Omental fat pad (tissue), 3 donors: ENCODE measurements at regions not wholly inside any gene's neighbourhood (a gene's known extent, or its start where the extent isn't known, plus 50 kb on each side); places are given as distances from the start of the nearest gene placed in this dataset.

Experiments
- ATAC-seq: fragments of 150-250 bp; one replicate; pipeline ENCODE4 v1.9.1; 2016; ENCODE audit warnings: mild to moderate bottlenecking, moderate library complexity; ENCODE audit not compliant: low FRiP score
- DNase-seq: peaks from one replicate; pipeline ENCODE4 v3.0.0-alpha.2; 2019; ENCODE audit warnings: low spot score
- TF ChIP-seq, protein P1 (sequence below), 3 donors: fragments of 450-650 bp; IDR thresholded peaks; one replicate each; pipeline ENCODE4 v1.5.1; 2016 to 2017; ENCODE audit warnings: antibody characterized with exemption in 3 of 3, mild to moderate bottlenecking in 3 of 3, moderate library complexity in 2 of 3

DNA sequence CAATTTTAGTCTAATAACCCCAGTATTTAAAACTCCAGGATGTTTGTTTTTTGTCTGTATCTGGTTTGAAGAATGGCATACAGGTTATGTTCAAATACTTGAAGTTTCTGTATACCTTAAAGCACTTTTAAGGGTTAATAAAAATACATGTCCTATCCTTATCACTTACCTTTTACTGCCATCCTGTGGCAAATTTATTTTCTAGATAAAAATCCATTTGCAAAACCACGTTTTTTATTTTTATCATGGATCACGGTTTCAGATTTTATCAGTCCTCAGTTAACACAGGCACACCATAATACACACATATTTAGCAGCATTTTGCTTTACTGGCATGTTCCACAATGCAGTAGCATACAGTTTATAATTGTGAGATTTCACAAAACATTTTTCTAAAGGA lies 113.3 kb upstream of the H2AZ1 start:
- ATAC-seq (no peak), DNase-seq (no peak)
- TF ChIP-seq, protein P1, sequence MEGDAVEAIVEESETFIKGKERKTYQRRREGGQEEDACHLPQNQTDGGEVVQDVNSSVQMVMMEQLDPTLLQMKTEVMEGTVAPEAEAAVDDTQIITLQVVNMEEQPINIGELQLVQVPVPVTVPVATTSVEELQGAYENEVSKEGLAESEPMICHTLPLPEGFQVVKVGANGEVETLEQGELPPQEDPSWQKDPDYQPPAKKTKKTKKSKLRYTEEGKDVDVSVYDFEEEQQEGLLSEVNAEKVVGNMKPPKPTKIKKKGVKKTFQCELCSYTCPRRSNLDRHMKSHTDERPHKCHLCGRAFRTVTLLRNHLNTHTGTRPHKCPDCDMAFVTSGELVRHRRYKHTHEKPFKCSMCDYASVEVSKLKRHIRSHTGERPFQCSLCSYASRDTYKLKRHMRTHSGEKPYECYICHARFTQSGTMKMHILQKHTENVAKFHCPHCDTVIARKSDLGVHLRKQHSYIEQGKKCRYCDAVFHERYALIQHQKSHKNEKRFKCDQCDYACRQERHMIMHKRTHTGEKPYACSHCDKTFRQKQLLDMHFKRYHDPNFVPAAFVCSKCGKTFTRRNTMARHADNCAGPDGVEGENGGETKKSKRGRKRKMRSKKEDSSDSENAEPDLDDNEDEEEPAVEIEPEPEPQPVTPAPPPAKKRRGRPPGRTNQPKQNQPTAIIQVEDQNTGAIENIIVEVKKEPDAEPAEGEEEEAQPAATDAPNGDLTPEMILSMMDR (IDR thresholded peaks at IDR 0.05), result no peak

DNA sequence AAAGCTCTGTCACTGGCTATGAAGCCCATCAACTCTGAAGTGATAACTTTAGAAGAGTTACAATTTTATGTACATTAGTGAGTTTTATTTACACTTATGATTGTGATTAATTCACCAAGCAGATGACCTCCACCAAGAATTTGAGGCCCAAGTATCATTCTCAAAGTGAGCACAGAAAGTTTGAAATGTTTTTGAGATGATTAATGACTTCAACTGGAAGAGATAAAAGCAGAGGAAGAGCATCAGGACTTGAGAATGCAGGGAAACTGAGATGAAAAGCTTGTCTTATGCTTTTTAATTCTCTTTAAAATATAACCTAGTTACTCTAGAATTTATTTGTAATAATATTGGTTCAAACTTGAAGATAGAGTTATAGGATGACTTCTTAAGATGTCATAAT lies 112.8 kb upstream of the H2AZ1 start:
- no peak for DNase-seq
- TF ChIP-seq, protein P1 (IDR thresholded peaks at IDR 0.05), result no peak

DNA sequence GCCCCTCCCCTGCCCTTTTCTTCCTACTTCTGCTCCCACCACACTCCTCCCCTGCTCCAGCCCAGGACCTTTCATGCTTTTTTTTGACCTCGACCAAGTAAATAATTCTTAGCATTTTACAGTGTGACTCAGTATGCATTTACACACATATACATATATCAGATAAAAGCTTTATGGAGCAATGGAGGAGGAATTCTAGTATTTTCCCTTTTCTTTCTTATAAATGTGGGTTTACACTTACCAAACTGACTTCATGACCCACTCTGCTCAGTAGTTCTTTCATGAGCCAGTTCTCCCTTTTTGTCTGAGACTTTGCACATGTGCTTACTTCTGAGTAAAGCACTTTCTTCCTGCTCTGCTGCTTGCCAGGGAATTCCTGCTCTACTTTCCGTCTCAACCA lies 111.8 kb upstream of the H2AZ1 start:
- ATAC-seq (no peak), DNase-seq (no peak)
- TF ChIP-seq, protein P1 (IDR thresholded peaks at IDR 0.05), result no peak

More for the DNA sequence above, 112.8 kb upstream of the H2AZ1 start:
- ATAC-seq, result no peak

DNA sequence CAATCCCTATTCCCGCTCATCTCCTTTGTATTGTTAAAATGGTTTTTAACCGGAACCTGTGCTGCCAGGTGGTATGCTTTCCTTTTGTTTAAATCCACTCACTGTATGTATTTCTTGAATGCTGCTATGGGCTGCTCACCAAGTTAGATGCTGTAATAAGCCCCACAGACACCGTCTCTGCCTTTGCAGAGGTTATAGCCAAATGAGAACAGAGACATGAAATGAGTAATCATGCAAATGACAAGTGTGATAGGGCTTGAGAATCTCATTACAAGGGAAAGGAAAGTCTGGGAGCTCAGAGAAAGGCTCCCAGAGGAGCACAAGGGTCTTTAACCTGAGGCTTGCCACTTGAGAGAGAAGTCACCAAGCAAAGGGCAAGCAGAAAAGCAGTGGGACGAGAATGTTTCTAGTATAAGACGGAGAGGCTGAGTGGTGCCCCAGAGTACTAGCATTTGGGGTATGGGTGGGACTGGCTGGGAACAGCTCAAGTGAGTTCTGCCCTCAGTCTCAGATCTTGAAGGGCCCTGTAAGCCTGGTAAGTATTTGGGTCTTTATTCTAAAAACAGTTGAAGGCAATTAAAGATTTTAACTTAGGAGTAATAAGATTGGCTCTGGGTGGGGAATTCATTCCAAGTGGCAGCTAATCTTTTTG lies 110.8 kb upstream of the H2AZ1 start:
- TF ChIP-seq, protein P1 (IDR thresholded peaks at IDR 0.05), result no peak
- DNase-seq, result no peak
- ATAC-seq, result no peak

DNA sequence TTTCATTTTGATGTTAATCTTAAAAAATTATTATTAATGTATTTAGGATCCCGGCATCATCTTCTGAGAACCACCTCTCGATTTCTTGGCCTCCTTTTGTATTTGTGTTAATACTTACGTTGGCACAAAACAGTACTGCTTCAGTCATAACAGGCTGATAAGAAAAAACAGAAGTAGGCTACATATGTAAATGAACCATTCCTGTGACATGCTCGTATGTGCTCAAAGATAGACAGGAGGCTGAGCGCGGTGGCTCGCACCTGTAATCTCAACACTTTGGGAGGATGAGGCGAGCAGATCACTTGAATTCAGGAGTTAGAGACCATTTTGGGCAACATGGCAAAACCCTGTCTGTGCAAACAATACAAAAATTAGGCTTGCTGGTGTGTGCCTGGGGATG lies 109.4 kb upstream of the H2AZ1 start:
- TF ChIP-seq, protein P1 (IDR thresholded peaks at IDR 0.05), result no peak
- no peak for ATAC-seq
- DNase-seq, result no peak

DNA sequence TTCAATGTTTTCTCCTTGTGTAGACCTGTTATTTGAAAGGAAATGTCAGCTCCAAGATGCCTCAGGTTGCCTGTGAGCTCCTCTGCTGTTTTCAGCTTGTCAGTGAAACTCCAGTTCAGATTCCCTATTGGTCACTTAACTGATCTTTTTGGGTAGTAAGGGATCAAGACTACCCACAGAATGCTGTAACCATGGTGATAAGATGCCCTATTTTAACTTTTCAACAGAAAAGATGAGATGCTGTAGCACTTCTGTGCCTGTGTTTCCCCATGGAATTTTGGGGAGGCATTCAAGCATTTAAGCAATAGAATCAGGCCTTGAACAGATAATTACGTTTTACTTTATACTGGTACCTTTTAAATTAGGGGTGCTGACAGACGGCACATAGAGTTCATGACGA lies 106.6 kb upstream of the H2AZ1 start:
- ATAC-seq, result no peak
- DNase-seq, result no peak
- TF ChIP-seq, protein P1 (IDR thresholded peaks at IDR 0.05), result no peak

DNA sequence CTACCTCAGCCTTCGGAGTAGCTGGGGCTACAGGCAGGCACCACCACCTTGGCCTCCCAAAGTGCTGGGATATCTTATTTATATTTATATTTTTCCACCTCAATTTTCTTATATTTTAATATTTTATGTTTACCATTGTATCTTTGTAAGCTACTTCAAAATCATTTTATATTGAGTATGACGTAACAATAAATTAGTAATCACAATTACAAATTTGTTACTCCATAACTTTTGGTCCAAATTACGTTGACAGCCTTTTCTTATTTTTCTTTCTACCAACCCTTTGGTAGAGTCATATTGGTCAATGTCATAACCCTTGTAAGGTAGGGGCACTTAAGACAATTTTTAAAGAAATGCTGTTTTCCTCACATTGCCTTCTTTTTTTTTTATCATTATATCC lies 104.0 kb upstream of the H2AZ1 start:
- no peak for ATAC-seq
- no peak for DNase-seq

More for the DNA sequence above, 104.0 kb upstream of the H2AZ1 start:
- TF ChIP-seq, protein P1 (IDR thresholded peaks at IDR 0.05), result no peak
